ENCODE measurements at regions not wholly inside any gene's neighbourhood (a gene's known extent, or its start where the extent isn't known, plus 50 kb on each side); places are given as distances from the start of the nearest gene placed in this dataset.

GRCh38 chr5:6829150-6829784 lies 116.0 kb downstream of the TENT4A start:
- TF ChIP-seq EP300 (IDR thresholded peaks at IDR 0.05; ENCODE audit: borderline replicate concordance) (no peak), MAX (IDR thresholded peaks at IDR 0.05) (no peak), TCF12 (IDR thresholded peaks at IDR 0.05; ENCODE audit: low read depth) (no peak), RAD21 (IDR thresholded peaks at IDR 0.05; ENCODE audit: low read depth) (no peak), EGR1 (IDR thresholded peaks at IDR 0.05) (no peak)

Data from Ishikawa (cell line).